A673 (cell line): ENCODE measurements at regions not wholly inside any gene's neighbourhood (a gene's known extent, or its start where the extent isn't known, plus 50 kb on each side); places are given as distances from the start of the nearest gene placed in this dataset.

Source experiments
- BruUV-seq: library from RNA; stranded (reverse); fragments of 400-500 nt; replicated peaks from 2 replicates; lab custom pipeline; 2021; lab: Mats Ljungman, UMichigan
- CTCF ChIA-PET: fragments of 300-600 bp; sonication (Branson Sonifier 250); formaldehyde crosslinking; loops from one replicate; lab custom pipeline; 2022; ENCODE audit warnings: antibody characterized with exemption; lab: Charles Lee
- POLR2A ChIA-PET: fragments of 300-600 bp; sonication (Branson Sonifier 250); formaldehyde crosslinking; loops from one replicate; lab custom pipeline; 2022; ENCODE audit warnings: antibody characterized with exemption; ENCODE audit not compliant: low non-redundant PET; lab: Charles Lee
- DNase-seq: peaks from one replicate; pipeline ENCODE4 v3.0.0-alpha.2; 2015; ENCODE audit warnings: low spot score
- H3K27ac ChIP-seq: fragments of 200-600 bp; sonication (generic); 2 replicates; pipeline ENCODE4 v1.5.1; 2016; ENCODE audit warnings: mixed run types, low read depth, mild to moderate bottlenecking, mixed read lengths, antibody characterized with exemption, low read length; ENCODE audit not compliant: poor library complexity, severe bottlenecking
- H3K27me3 ChIP-seq: fragments of 200-600 bp; sonication (generic); replicated peaks from 2 replicates; pipeline ENCODE4 v1.6.1; 2017; ENCODE audit warnings: mixed run types, low read depth, mild to moderate bottlenecking, mixed read lengths, antibody characterized with exemption, low read length; ENCODE audit not compliant: insufficient read depth, poor library complexity
- H3K36me3 ChIP-seq: fragments of 200-600 bp; sonication (generic); 2 replicates; pipeline ENCODE4 v1.6.1; 2016; ENCODE audit warnings: mixed run types, mild to moderate bottlenecking, mixed read lengths, antibody characterized with exemption, low read length; ENCODE audit not compliant: insufficient read depth, poor library complexity, severe bottlenecking
- H3K4me1 ChIP-seq: fragments of 200-600 bp; sonication (generic); 2 replicates; pipeline ENCODE4 v1.6.1; 2017; ENCODE audit warnings: mixed run types, mild to moderate bottlenecking, mixed read lengths, antibody characterized with exemption, low read length; ENCODE audit not compliant: insufficient read depth, poor library complexity, severe bottlenecking
- H3K4me3 ChIP-seq: fragments of 200-600 bp; sonication (generic); 2 replicates; pipeline ENCODE4 v1.5.1; 2016; ENCODE audit warnings: low read depth, mixed run types, mild to moderate bottlenecking, mixed read lengths, low read length; ENCODE audit not compliant: poor library complexity, severe bottlenecking
- H3K9me3 ChIP-seq: fragments of 200-600 bp; sonication (generic); 2 replicates; pipeline ENCODE4 v1.6.1; 2016; ENCODE audit warnings: mixed run types, low read depth, mild to moderate bottlenecking, mixed read lengths, antibody characterized with exemption, low read length; ENCODE audit not compliant: poor library complexity, severe bottlenecking
- CTCF ChIP-seq: fragments of 300-800, 200-600 bp; sonication (generic); conservative IDR thresholded peaks from 2 replicates; pipeline ENCODE4 v1.5.1; 2017; ENCODE audit warnings: low read depth, mild to moderate bottlenecking, antibody characterized with exemption, low read length, moderate library complexity, mixed read lengths
- EZH2 ChIP-seq: fragments of 200-600 bp; sonication (generic); IDR thresholded peaks from 2 replicates; pipeline ENCODE4 v1.6.1; 2017; ENCODE audit warnings: borderline replicate concordance, low read depth, mild to moderate bottlenecking, mixed read lengths, antibody characterized with exemption, low read length; ENCODE audit not compliant: poor library complexity, severe bottlenecking
- intact Hi-C: fragments of 100-400 bp; cut with micrococcal nuclease; formaldehyde crosslinking; loops from one replicate; pipeline ENCODE4 v1.10.0; 2022; ENCODE audit not compliant: unreplicated experiment

- H3K36me3 ChIP-seq, result no peaks in the 10 kb centered on the region
- DNase-seq, result no peak
Measured at GRCh38 chr13:109592770-109593169, 193.6 kb downstream of the IRS2 start.

GRCh38 chr13:109587689-109588088 is 198.7 kb downstream of the IRS2 start:
- H3K4me1 ChIP-seq, result peaks cover 5% of the 10 kb centered on the region
- POLR2A ChIA-PET, result no interaction called here
- H3K27ac ChIP-seq, result no peak overlapping the region
- H3K27me3 ChIP-seq, result no peaks in the 10 kb centered on the region
- DNase-seq, result no peak
- no peak overlapping the region for H3K4me3 ChIP-seq
- no TSS peak for BruUV-seq
- CTCF ChIA-PET, result no interaction called here
- no peaks in the 10 kb centered on the region for H3K36me3 ChIP-seq
- H3K9me3 ChIP-seq, result no peaks in the 10 kb centered on the region
- no peak for TF ChIP-seq EZH2
- TF ChIP-seq CTCF, result no peak
- intact Hi-C loops, result no loop called here

More at GRCh38 chr13:109592770-109593169, 193.6 kb downstream of the IRS2 start:
- BruUV-seq, result no TSS peak
- H3K4me3 ChIP-seq, result no peak overlapping the region
- TF ChIP-seq CTCF (no peak), EZH2 (no peak)
- no peaks in the 10 kb centered on the region for H3K27me3 ChIP-seq
- ChIA-PET POLR2A (interaction anchor here (0.5 kb wide), 1 partner anchor 27 kb away, joined by 6 read pairs; no protein-coding TSS in a partner anchor), CTCF (no interaction called here)
- intact Hi-C loops, result no loop called here
- no peaks in the 10 kb centered on the region for H3K4me1 ChIP-seq
- no peaks in the 10 kb centered on the region for H3K9me3 ChIP-seq
- no peak overlapping the region for H3K27ac ChIP-seq

GRCh38 chr13:109586509-109587346 is 199.7 kb downstream of the IRS2 start:
- Histone ChIP-seq H3K27ac (no peak overlapping the region), H3K27me3 (no peaks in the 10 kb centered on the region), H3K4me3 (no peak overlapping the region), H3K4me1 (peaks cover 5% of the 10 kb centered on the region), H3K36me3 (no peaks in the 10 kb centered on the region), H3K9me3 (no peaks in the 10 kb centered on the region)
- BruUV-seq, result no TSS peak
- DNase-seq, result no peak
- POLR2A ChIA-PET, result no interaction called here
- TF ChIP-seq CTCF (no peak), EZH2 (no peak)
- intact Hi-C loops, result no loop called here
- CTCF ChIA-PET, result no interaction called here
